HG02763 (cell line): ENCODE measurements at regions not wholly inside any gene's neighbourhood (a gene's known extent, or its start where the extent isn't known, plus 50 kb on each side); places are given as distances from the start of the nearest gene placed in this dataset.
"Not testable (repeated sequence)": the region's sequence is repeated elsewhere in the genome, so short reads cannot be mapped to it uniquely, and the experiment has no call there.

Experiments
- ATAC-seq: cut with Tn5 transposase; IDR thresholded peaks from one replicate; pipeline ENCODE4 v1.9.1; 2021; ENCODE audit warnings: mild to moderate bottlenecking, moderate library complexity; ENCODE audit not compliant: unreplicated experiment

GRCh38 chr6:21874372-21874771, 280.8 kb downstream of the SOX4 start:
- ATAC-seq = no peak

GRCh38 chr6:21877037-21877436, 283.5 kb downstream of the SOX4 start:
- ATAC-seq = not testable (repeated sequence)

GRCh38 chr6:21880249-21880648, 286.7 kb downstream of the SOX4 start:
- not testable (repeated sequence) for ATAC-seq

GRCh38 chr6:21881969-21882465, 288.5 kb downstream of the SOX4 start:
- ATAC-seq = no peak

GRCh38 chr6:21883595-21884328, 290.2 kb downstream of the SOX4 start:
- no peak for ATAC-seq

- ATAC-seq = no peak
Measured at GRCh38 chr6:21885111-21885510, 291.6 kb downstream of the SOX4 start.

- no peak for ATAC-seq
Measured at GRCh38 chr6:21885532-21886114, 292.1 kb downstream of the SOX4 start.

GRCh38 chr6:21886542-21887151, 293.1 kb downstream of the SOX4 start:
- no peak for ATAC-seq

- no peak for ATAC-seq
Measured at GRCh38 chr6:21887231-21888185, 294.0 kb downstream of the SOX4 start.

GRCh38 chr6:21891080-21891479, 297.5 kb downstream of the SOX4 start:
- no peak for ATAC-seq

- ATAC-seq = no peak
Measured at GRCh38 chr6:21893793-21894192, 300.2 kb downstream of the SOX4 start.

- no peak for ATAC-seq
Measured at GRCh38 chr6:21895555-21895954, 302.0 kb downstream of the SOX4 start.

- ATAC-seq = no peak
Measured at GRCh38 chr6:21898107-21898796, 304.7 kb downstream of the SOX4 start.

- no peak for ATAC-seq
Measured at GRCh38 chr6:21899708-21900107, 306.2 kb downstream of the SOX4 start.

GRCh38 chr6:21900730-21901129, 307.2 kb downstream of the SOX4 start:
- no peak for ATAC-seq

GRCh38 chr6:21902628-21903169, 309.1 kb downstream of the SOX4 start:
- no peak for ATAC-seq

- ATAC-seq = no peak
Measured at GRCh38 chr6:21905531-21905930, 312.0 kb downstream of the SOX4 start.

- ATAC-seq = no peak
Measured at GRCh38 chr6:21906826-21907225, 313.3 kb downstream of the SOX4 start.

GRCh38 chr6:21907291-21907690, 313.7 kb downstream of the SOX4 start:
- ATAC-seq = no peak
